WI38 (cell line): ENCODE measurements at regions not wholly inside any gene's neighbourhood (a gene's known extent, or its start where the extent isn't known, plus 50 kb on each side); places are given as distances from the start of the nearest gene placed in this dataset.
"Not testable (repeated sequence)": the region's sequence is repeated elsewhere in the genome, so short reads cannot be mapped to it uniquely, and the experiment has no call there.

Experiments used
- H3K4me3 ChIP-seq: 2 replicates; pipeline ENCODE4 v1.5.1; 2011; ENCODE audit warnings: low read depth, mild to moderate bottlenecking, control low read depth, low read length
- CTCF ChIP-seq: IDR thresholded peaks from 2 replicates; pipeline ENCODE4 v1.5.1; 2012; ENCODE audit warnings: low read depth, mild to moderate bottlenecking, control low read depth, low read length

GRCh38 chr10:44115516-44115915 is 269.4 kb downstream of the CXCL12 start:
- no peak for TF ChIP-seq CTCF
- no peak overlapping the region for H3K4me3 ChIP-seq

GRCh38 chr10:44114441-44114840 is 270.5 kb downstream of the CXCL12 start:
- no peak overlapping the region for H3K4me3 ChIP-seq
- no peak for TF ChIP-seq CTCF

- H3K4me3 ChIP-seq: not testable (repeated sequence)
Observed at GRCh38 chr10:44112280-44112679, 272.6 kb downstream of the CXCL12 start.

- H3K4me3 ChIP-seq: no peak overlapping the region
- no peak for TF ChIP-seq CTCF
Observed at GRCh38 chr10:44105696-44106095, 279.2 kb downstream of the CXCL12 start.

- H3K4me3 ChIP-seq: no peak overlapping the region
- TF ChIP-seq CTCF: no peak
Observed at GRCh38 chr10:44102726-44103255, 282.1 kb downstream of the CXCL12 start.

- no peak for TF ChIP-seq CTCF
Observed at GRCh38 chr10:44101082-44101481, 283.8 kb downstream of the CXCL12 start.

GRCh38 chr10:44099511-44099910 is 285.4 kb downstream of the CXCL12 start:
- no peak for TF ChIP-seq CTCF
- H3K4me3 ChIP-seq: no peak overlapping the region

More at GRCh38 chr10:44101082-44101481, 283.8 kb downstream of the CXCL12 start:
- no peak overlapping the region for H3K4me3 ChIP-seq

- not testable (repeated sequence) for H3K4me3 ChIP-seq
Observed at GRCh38 chr10:44096217-44096616, 288.7 kb downstream of the CXCL12 start.
